ENCODE measurements at regions not wholly inside any gene's neighbourhood (a gene's known extent, or its start where the extent isn't known, plus 50 kb on each side); places are given as distances from the start of the nearest gene placed in this dataset.
"Not testable (repeated sequence)": the region's sequence is repeated elsewhere in the genome, so short reads cannot be mapped to it uniquely, and the experiment has no call there.

- not testable (repeated sequence) for H3K4me3 ChIP-seq (ENCODE audit: low read length)
Measured at GRCh38 chr4:3997386-3997785, 229.3 kb downstream of the OTOP1 start.

GRCh38 chr4:4004036-4004435 lies 222.7 kb downstream of the OTOP1 start:
- not testable (repeated sequence) for H3K4me3 ChIP-seq (ENCODE audit: low read length)

GRCh38 chr4:4004702-4005101 lies 222.0 kb downstream of the OTOP1 start:
- H3K4me3 ChIP-seq (ENCODE audit: low read length) = not testable (repeated sequence)

GRCh38 chr4:4006356-4006755 lies 220.4 kb downstream of the OTOP1 start:
- not testable (repeated sequence) for H3K4me3 ChIP-seq (ENCODE audit: low read length)

- not testable (repeated sequence) for H3K4me3 ChIP-seq (ENCODE audit: low read length)
Measured at GRCh38 chr4:4019071-4019470, 207.7 kb downstream of the OTOP1 start.

- H3K4me3 ChIP-seq (ENCODE audit: low read length) = not testable (repeated sequence)
Measured at GRCh38 chr4:4021161-4021560, 205.6 kb downstream of the OTOP1 start.

- not testable (repeated sequence) for H3K4me3 ChIP-seq (ENCODE audit: low read length)
Measured at GRCh38 chr4:4026708-4027107, 200.0 kb downstream of the OTOP1 start.

GRCh38 chr4:4028752-4029151 lies 198.0 kb downstream of the OTOP1 start:
- H3K4me3 ChIP-seq (ENCODE audit: low read length) = not testable (repeated sequence)

GRCh38 chr4:4030509-4030908 lies 196.2 kb downstream of the OTOP1 start:
- not testable (repeated sequence) for H3K4me3 ChIP-seq (ENCODE audit: low read length)

- not testable (repeated sequence) for H3K4me3 ChIP-seq (ENCODE audit: low read length)
Measured at GRCh38 chr4:4031446-4032135, 195.1 kb downstream of the OTOP1 start.

GRCh38 chr4:4032364-4032763 lies 194.4 kb downstream of the OTOP1 start:
- H3K4me3 ChIP-seq (ENCODE audit: low read length) = not testable (repeated sequence)

- not testable (repeated sequence) for H3K4me3 ChIP-seq (ENCODE audit: low read length)
Measured at GRCh38 chr4:4032801-4033605, 193.7 kb downstream of the OTOP1 start.

GRCh38 chr4:4037399-4038138 lies 189.2 kb downstream of the OTOP1 start:
- H3K4me3 ChIP-seq (ENCODE audit: low read length) = not testable (repeated sequence)

- H3K4me3 ChIP-seq (ENCODE audit: low read length) = not testable (repeated sequence)
Measured at GRCh38 chr4:4045823-4046222, 180.9 kb downstream of the OTOP1 start.

GRCh38 chr4:4046686-4047085 lies 180.0 kb downstream of the OTOP1 start:
- H3K4me3 ChIP-seq (ENCODE audit: low read length) = not testable (repeated sequence)

- peak overlapping the region; percentile 34; the same call in 1 of the 2 replicates for H3K4me3 ChIP-seq (ENCODE audit: low read length)
Measured at GRCh38 chr4:4047202-4047601, 179.5 kb downstream of the OTOP1 start.

- H3K4me3 ChIP-seq (ENCODE audit: low read length) = not testable (repeated sequence)
Measured at GRCh38 chr4:4048227-4048626, 178.5 kb downstream of the OTOP1 start.

- H3K4me3 ChIP-seq (ENCODE audit: low read length) = not testable (repeated sequence)
Measured at GRCh38 chr4:4050781-4051180, 175.9 kb downstream of the OTOP1 start.

GRCh38 chr4:4052933-4053332 lies 173.8 kb downstream of the OTOP1 start:
- H3K4me3 ChIP-seq (ENCODE audit: low read length) = not testable (repeated sequence)

- H3K4me3 ChIP-seq (ENCODE audit: low read length) = not testable (repeated sequence)
Measured at GRCh38 chr4:4057226-4057625, 169.5 kb downstream of the OTOP1 start.

- not testable (repeated sequence) for H3K4me3 ChIP-seq (ENCODE audit: low read length)
Measured at GRCh38 chr4:4084171-4084570, 142.6 kb downstream of the OTOP1 start.

All from GM08714 (cell line).